ENCODE measurements at regions not wholly inside any gene's neighbourhood (a gene's known extent, or its start where the extent isn't known, plus 50 kb on each side); places are given as distances from the start of the nearest gene placed in this dataset.

- no peak for ATAC-seq
- in situ Hi-C loops (cut with MboI; ENCODE audit: low sequenced_read_pairs in 4 of 4): no loop called here
- intact Hi-C loops (cut with DNase I; ENCODE audit: low total_unique reads): no loop called here
- TF ChIP-seq POLR2A (IDR thresholded peaks at IDR 0.05): no peak
- Histone ChIP-seq H3K9me3 (no peaks in the 10 kb centered on the region), H3K27me3 (no peaks in the 10 kb centered on the region), H3K36me3 (no peaks in the 10 kb centered on the region), H3K4me3 (no peak overlapping the region), H3K27ac (no peak overlapping the region), H3K4me1 (no peaks in the 10 kb centered on the region)
- DNase-seq: no peak
These were observed 527.7 kb downstream of the SOX11 start for GRCh38 chr2:6219906-6220305.

GRCh38 chr2:6222296-6222695 lies 530.1 kb downstream of the SOX11 start:
- H3K9me3 ChIP-seq: no peaks in the 10 kb centered on the region
- no peaks in the 10 kb centered on the region for H3K27me3 ChIP-seq
- H3K4me3 ChIP-seq: no peak overlapping the region
- DNase-seq (no peak), ATAC-seq (no peak)
- H3K36me3 ChIP-seq: no peaks in the 10 kb centered on the region
- in situ Hi-C loops (cut with MboI; ENCODE audit: low sequenced_read_pairs in 4 of 4) (no loop called here), intact Hi-C loops (cut with DNase I; ENCODE audit: low total_unique reads) (no loop called here)
- TF ChIP-seq CTCF (IDR thresholded peaks at IDR 0.05 in 4 of 5, conservative IDR thresholded peaks at IDR 0.05 in 1 of 5) (no peak), POLR2A (IDR thresholded peaks at IDR 0.05) (no peak)
- no peaks in the 10 kb centered on the region for H3K4me1 ChIP-seq
- no peak overlapping the region for H3K27ac ChIP-seq

GRCh38 chr2:6224267-6224666 lies 532.1 kb downstream of the SOX11 start:
- Histone ChIP-seq H3K4me1 (no peaks in the 10 kb centered on the region), H3K27me3 (no peaks in the 10 kb centered on the region), H3K4me3 (no peak overlapping the region), H3K27ac (peak overlapping the region in 2 of 4 donors; percentile 23 to 34), H3K9me3 (no peaks in the 10 kb centered on the region), H3K36me3 (no peaks in the 10 kb centered on the region)
- DNase-seq (no peak), ATAC-seq (no peak)
- TF ChIP-seq CTCF (IDR thresholded peaks at IDR 0.05 in 4 of 5, conservative IDR thresholded peaks at IDR 0.05 in 1 of 5) (no peak), POLR2A (IDR thresholded peaks at IDR 0.05) (no peak)
- in situ Hi-C loops (cut with MboI; ENCODE audit: low sequenced_read_pairs in 4 of 4): no loop called here
- intact Hi-C loops (cut with DNase I; ENCODE audit: low total_unique reads): no loop called here

- in situ Hi-C loops (cut with MboI; ENCODE audit: low sequenced_read_pairs in 4 of 4): no loop called here
- Histone ChIP-seq H3K4me1 (no peaks in the 10 kb centered on the region), H3K36me3 (no peaks in the 10 kb centered on the region), H3K27ac (no peak overlapping the region), H3K9me3 (no peaks in the 10 kb centered on the region), H3K4me3 (no peak overlapping the region), H3K27me3 (no peaks in the 10 kb centered on the region)
- intact Hi-C loops (cut with DNase I; ENCODE audit: low total_unique reads): no loop called here
- DNase-seq: no peak
- ATAC-seq: no peak
- TF ChIP-seq CTCF (IDR thresholded peaks at IDR 0.05 in 4 of 5, conservative IDR thresholded peaks at IDR 0.05 in 1 of 5) (no peak), POLR2A (IDR thresholded peaks at IDR 0.05) (no peak)
These were observed 536.1 kb downstream of the SOX11 start for GRCh38 chr2:6228251-6228650.

- ATAC-seq: no peak
- intact Hi-C loops (cut with DNase I; ENCODE audit: low total_unique reads): no loop called here
These were observed 539.0 kb downstream of the SOX11 start for GRCh38 chr2:6231166-6231565.

More at GRCh38 chr2:6231166-6231565, 539.0 kb downstream of the SOX11 start:
- H3K27ac ChIP-seq: no peak overlapping the region
- H3K4me3 ChIP-seq: no peak overlapping the region
- in situ Hi-C loops (cut with MboI; ENCODE audit: low sequenced_read_pairs in 4 of 4): no loop called here
- no peaks in the 10 kb centered on the region for H3K4me1 ChIP-seq
- H3K27me3 ChIP-seq: no peaks in the 10 kb centered on the region
- TF ChIP-seq POLR2A (IDR thresholded peaks at IDR 0.05) (no peak), CTCF (IDR thresholded peaks at IDR 0.05 in 4 of 5, conservative IDR thresholded peaks at IDR 0.05 in 1 of 5) (no peak)
- H3K9me3 ChIP-seq: no peaks in the 10 kb centered on the region
- no peaks in the 10 kb centered on the region for H3K36me3 ChIP-seq
- DNase-seq: no peak

Measured in gastrocnemius medialis (tissue), 4 donors.